Spinal cord (tissue), 9 donors: ENCODE measurements at regions not wholly inside any gene's neighbourhood (a gene's known extent, or its start where the extent isn't known, plus 50 kb on each side); places are given as distances from the start of the nearest gene placed in this dataset.
"Not testable (repeated sequence)": the region's sequence is repeated elsewhere in the genome, so short reads cannot be mapped to it uniquely, and the experiment has no call there.

Experiments used
- DNase-seq, 6 donors: peaks; one replicate each; pipeline versions ENCODE4 v3.0.0 to v3.0.0-alpha.2; 2013 to 2015; ENCODE audit warnings: low spot score in 6 of 6, low read depth in 4 of 6
- H3K27ac ChIP-seq: one replicate; pipeline ENCODE4 v1.5.1; 2013; ENCODE audit warnings: low read depth, low read length, control low read depth
- H3K27me3 ChIP-seq: one replicate; pipeline ENCODE4 v1.6.1; 2013; ENCODE audit warnings: low read length; ENCODE audit not compliant: control insufficient read depth, insufficient read depth
- H3K36me3 ChIP-seq: one replicate; pipeline ENCODE4 v1.6.1; 2013; ENCODE audit warnings: low read length; ENCODE audit not compliant: control insufficient read depth, insufficient read depth
- H3K4me1 ChIP-seq: one replicate; pipeline ENCODE4 v1.6.1; 2013; ENCODE audit warnings: low read length; ENCODE audit not compliant: control insufficient read depth, insufficient read depth
- H3K4me3 ChIP-seq: one replicate; pipeline ENCODE4 v1.5.1; 2013; ENCODE audit warnings: low read depth, low read length, control low read depth
- H3K9me3 ChIP-seq: one replicate; pipeline ENCODE4 v1.6.1; 2013; ENCODE audit warnings: low read length; ENCODE audit not compliant: control insufficient read depth, insufficient read depth
- WGBS: methylation state at CpG from one replicate; pipeline ENCODE4 v1.1.5; 2013; ENCODE audit warnings: missing lambda C conversion rate; ENCODE audit not compliant: insufficient coverage; 5-methylcytosine and 5-hydroxymethylcytosine counted together
- donor health status: healthy.

DNA sequence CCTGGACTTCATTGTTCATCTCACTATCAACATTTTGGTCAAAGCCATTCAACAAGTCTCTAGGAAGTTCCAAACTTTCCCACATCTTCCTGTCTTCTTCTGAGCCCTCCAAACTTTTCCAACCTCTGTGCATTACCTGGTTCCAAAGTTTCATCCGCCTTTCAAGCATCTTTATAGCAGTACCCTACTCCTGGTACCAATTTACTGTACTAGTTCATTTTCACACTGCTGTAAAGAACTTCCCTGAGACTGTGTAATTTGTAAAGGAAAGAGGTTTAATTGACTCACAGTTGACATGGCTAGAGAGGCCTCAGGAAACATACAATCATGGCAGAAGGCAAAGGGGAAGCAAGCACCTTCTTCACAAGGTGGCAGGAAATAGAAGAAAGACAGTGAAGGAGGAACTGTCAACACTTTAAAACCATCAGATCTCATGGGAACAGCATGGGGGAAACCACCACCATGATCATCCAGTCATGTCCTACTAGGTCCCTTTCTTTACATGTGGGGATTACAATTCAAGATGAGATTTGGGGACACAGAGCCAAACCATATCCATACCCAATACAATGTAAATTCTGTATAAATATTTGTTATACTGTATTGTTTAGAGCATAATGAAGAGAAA, 109.7 kb downstream of the C12orf75 start:
- no peak overlapping the region for H3K4me3 ChIP-seq
- H3K4me1 ChIP-seq: no peaks in the 10 kb centered on the region
- H3K9me3 ChIP-seq: peaks cover 3% of the 10 kb centered on the region
- DNase-seq: no peak
- no peaks in the 10 kb centered on the region for H3K27me3 ChIP-seq
- no peaks in the 10 kb centered on the region for H3K36me3 ChIP-seq
- no CpG with 5 or more reads among the region's 1 CpG for WGBS
- no peak overlapping the region for H3K27ac ChIP-seq

- no peaks in the 10 kb centered on the region for H3K36me3 ChIP-seq
- H3K9me3 ChIP-seq: peaks cover 3% of the 10 kb centered on the region
- H3K4me1 ChIP-seq: no peaks in the 10 kb centered on the region
- no peak overlapping the region for H3K27ac ChIP-seq
- DNase-seq: peak in 1 of 6 donors; percentile 49
- no peaks in the 10 kb centered on the region for H3K27me3 ChIP-seq
- WGBS: 92% methylated on average over 11 of the region's 18 CpGs
- H3K4me3 ChIP-seq: no peak overlapping the region
Observed at GRCh38 chr12:105443802-105444652, 113.5 kb downstream of the C12orf75 start.

DNA sequence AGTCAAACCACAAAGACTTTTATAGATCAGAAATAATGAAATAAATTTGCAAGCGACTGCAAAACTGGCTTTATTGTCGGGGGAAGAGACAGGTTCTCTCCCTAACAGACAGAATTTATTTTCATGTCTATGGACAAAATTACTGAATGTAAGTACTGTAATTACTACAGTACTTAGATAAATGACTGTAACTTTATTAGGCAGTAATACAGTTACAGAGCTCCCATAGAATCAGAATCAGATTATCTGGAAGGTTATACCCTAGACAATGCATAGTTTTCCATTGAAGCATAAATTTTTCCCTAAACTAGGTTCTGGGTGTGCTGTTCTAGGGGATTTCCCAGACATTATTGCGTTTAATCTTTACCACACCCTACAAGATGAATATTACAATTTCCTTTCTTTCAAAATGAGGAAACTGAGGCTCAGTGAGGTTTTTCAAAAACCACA, 114.2 kb downstream of the C12orf75 start:
- no CpG with 5 or more reads among the region's 3 CpGs for WGBS
- no peaks in the 10 kb centered on the region for H3K36me3 ChIP-seq
- H3K27me3 ChIP-seq: no peaks in the 10 kb centered on the region
- no peak overlapping the region for H3K4me3 ChIP-seq
- DNase-seq: no peak
- H3K27ac ChIP-seq: no peak overlapping the region
- no peaks in the 10 kb centered on the region for H3K4me1 ChIP-seq
- peaks cover 3% of the 10 kb centered on the region for H3K9me3 ChIP-seq

DNA sequence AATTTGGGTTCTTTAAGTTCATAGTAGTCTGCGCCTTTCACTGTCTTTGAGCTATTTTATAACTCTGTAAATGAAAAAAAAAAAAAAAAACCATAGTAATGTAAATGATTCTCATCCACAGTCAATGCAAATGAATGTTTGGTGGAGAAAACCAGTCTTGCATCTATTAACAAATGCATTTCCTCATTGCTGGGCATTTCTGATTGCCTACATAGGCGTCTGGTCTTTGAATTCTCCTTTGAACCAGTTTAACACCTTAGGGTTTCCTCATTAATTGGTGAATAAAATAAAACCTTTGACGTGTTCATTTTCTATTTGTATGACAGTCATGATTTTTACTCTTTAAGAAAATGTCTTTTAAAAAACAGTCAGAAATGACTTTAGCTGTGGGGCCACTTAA, 114.8 kb downstream of the C12orf75 start:
- Histone ChIP-seq H3K4me1 (no peaks in the 10 kb centered on the region), H3K27ac (no peak overlapping the region), H3K27me3 (no peaks in the 10 kb centered on the region), H3K9me3 (no peaks in the 10 kb centered on the region), H3K4me3 (no peak overlapping the region), H3K36me3 (no peaks in the 10 kb centered on the region)
- no CpG with 5 or more reads among the region's 3 CpGs for WGBS
- no peak for DNase-seq

- no peaks in the 10 kb centered on the region for H3K36me3 ChIP-seq
- DNase-seq: no peak
- no peaks in the 10 kb centered on the region for H3K4me1 ChIP-seq
- no peak overlapping the region for H3K27ac ChIP-seq
- no peaks in the 10 kb centered on the region for H3K9me3 ChIP-seq
- no peaks in the 10 kb centered on the region for H3K27me3 ChIP-seq
- no peak overlapping the region for H3K4me3 ChIP-seq
- WGBS: no CpG with 5 or more reads among the region's 1 CpG
Observed at GRCh38 chr12:105445649-105446048, 115.2 kb downstream of the C12orf75 start.

- not testable (repeated sequence) for H3K4me1 ChIP-seq, H3K9me3 ChIP-seq, H3K27me3 ChIP-seq, DNase-seq, H3K36me3 ChIP-seq, H3K4me3 ChIP-seq, H3K27ac ChIP-seq
- WGBS: 100% methylated on average over 2 of the region's 2 CpGs
Observed at GRCh38 chr12:105446460-105446859, 116.0 kb downstream of the C12orf75 start.

DNA sequence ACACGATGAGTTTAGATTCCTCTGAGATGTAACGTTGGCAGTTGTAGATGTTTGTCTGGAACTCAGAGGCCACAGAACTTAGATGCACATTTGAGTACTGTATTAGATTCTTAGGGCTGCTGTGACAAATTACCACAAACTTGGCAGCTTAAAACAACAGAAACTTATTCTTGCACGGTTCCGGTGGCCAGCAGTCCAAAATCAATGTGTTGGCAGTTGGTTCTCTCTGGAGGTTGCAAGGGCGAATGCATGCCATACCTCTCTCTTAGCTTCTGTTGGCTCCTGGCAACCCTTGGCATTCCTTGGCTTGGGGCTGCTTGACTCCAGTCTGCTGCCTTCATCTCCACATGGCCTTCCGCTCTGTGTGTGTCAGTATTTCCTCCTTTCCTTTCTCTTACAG, 118.9 kb downstream of the C12orf75 start:
- WGBS: 59% methylated on average over 4 of the region's 6 CpGs

GRCh38 chr12:105451211-105451610, 120.7 kb downstream of the C12orf75 start:
- H3K27ac ChIP-seq: no peak overlapping the region
- no peak for DNase-seq
- H3K27me3 ChIP-seq: no peaks in the 10 kb centered on the region
- H3K4me1 ChIP-seq: no peaks in the 10 kb centered on the region
- WGBS: 100% methylated on average over 3 of the region's 3 CpGs
- no peaks in the 10 kb centered on the region for H3K9me3 ChIP-seq
- no peak overlapping the region for H3K4me3 ChIP-seq
- no peaks in the 10 kb centered on the region for H3K36me3 ChIP-seq

More for the DNA sequence above, 118.9 kb downstream of the C12orf75 start:
- H3K36me3 ChIP-seq: no peaks in the 10 kb centered on the region
- H3K4me1 ChIP-seq: no peaks in the 10 kb centered on the region
- H3K27me3 ChIP-seq: no peaks in the 10 kb centered on the region
- H3K27ac ChIP-seq: no peak overlapping the region
- peak in 1 of 6 donors; percentile 9 for DNase-seq
- H3K4me3 ChIP-seq: no peak overlapping the region
- no peaks in the 10 kb centered on the region for H3K9me3 ChIP-seq

GRCh38 chr12:105451798-105452197, 121.3 kb downstream of the C12orf75 start:
- Histone ChIP-seq H3K27me3 (no peaks in the 10 kb centered on the region), H3K36me3 (no peaks in the 10 kb centered on the region), H3K4me1 (no peaks in the 10 kb centered on the region), H3K9me3 (no peaks in the 10 kb centered on the region), H3K27ac (no peak overlapping the region), H3K4me3 (no peak overlapping the region)
- DNase-seq: no peak
- 90% methylated on average over 2 of the region's 4 CpGs for WGBS

DNA sequence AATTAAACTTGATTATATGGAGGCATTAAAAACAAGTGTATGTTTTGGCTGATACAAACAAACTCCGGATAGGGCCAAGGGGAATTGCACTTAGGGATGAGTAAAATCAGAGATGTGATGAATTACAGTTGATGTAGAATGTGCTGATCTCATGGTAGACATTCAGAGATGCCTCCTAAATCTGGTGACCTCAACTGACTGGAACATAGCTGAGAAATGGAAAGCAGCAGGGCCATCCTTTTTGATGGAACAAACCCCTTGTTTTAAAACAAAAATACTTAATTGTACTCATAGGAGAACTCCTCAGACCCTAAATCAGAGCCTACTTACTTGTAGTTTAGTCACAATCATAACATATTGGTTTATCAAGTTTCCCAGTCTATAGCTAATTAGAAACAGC, 122.8 kb downstream of the C12orf75 start:
- DNase-seq: no peak
- 100% methylated on average over 1 of the region's 1 CpG for WGBS
- H3K4me3 ChIP-seq: no peak overlapping the region
- H3K9me3 ChIP-seq: no peaks in the 10 kb centered on the region
- H3K4me1 ChIP-seq: no peaks in the 10 kb centered on the region
- H3K36me3 ChIP-seq: no peaks in the 10 kb centered on the region
- H3K27ac ChIP-seq: no peak overlapping the region
- no peaks in the 10 kb centered on the region for H3K27me3 ChIP-seq
